HepG2 (cell line): ENCODE measurements at regions not wholly inside any gene's neighbourhood (a gene's known extent, or its start where the extent isn't known, plus 50 kb on each side); places are given as distances from the start of the nearest gene placed in this dataset.

Source experiments
- CTCF ChIP-seq: sonication (generic); formaldehyde crosslinking; IDR thresholded peaks from 2 replicates; pipeline ENCODE4 v1.5.0; 2020; ENCODE audit warnings: mild to moderate bottlenecking, missing genetic modification reagents, moderate library complexity
- DBP ChIP-seq: sonication (generic); formaldehyde crosslinking; IDR thresholded peaks from 2 replicates; pipeline ENCODE4 v1.4.0; 2020; ENCODE audit warnings: missing genetic modification reagents; ENCODE audit errors: not compliant biosample characterization
- PBX2 ChIP-seq: IDR thresholded peaks from 2 replicates; pipeline ENCODE4 v1.6.1; 2016; ENCODE audit warnings: control low read depth
- RBM39 ChIP-seq: fragments of 200-400 bp; formaldehyde crosslinking; IDR thresholded peaks from one replicate; pipeline ENCODE4 v1.6.1; 2018; ENCODE audit warnings: antibody characterized with exemption, mild to moderate bottlenecking, low read depth, low read length; ENCODE audit not compliant: poor library complexity, severe bottlenecking
- TBP ChIP-seq: sonication (generic); formaldehyde crosslinking; IDR thresholded peaks from 2 replicates; pipeline ENCODE4 v1.5.0; 2020; ENCODE audit warnings: missing genetic modification reagents
- ZFX ChIP-seq: sonication (generic); formaldehyde crosslinking; IDR thresholded peaks from 2 replicates; pipeline ENCODE4 v1.4.0; 2020; ENCODE audit warnings: mild to moderate bottlenecking, low read depth, missing genetic modification reagents, moderate library complexity

GRCh38 chr20:16124491-16124890, 448.8 kb downstream of the KIF16B start:
- no peak for TF ChIP-seq PBX2 (CRISPR knock-in tag)
- TF ChIP-seq DBP (CRISPR knock-in tag), result no peak
- TF ChIP-seq ZFX (CRISPR knock-in tag), result no peak
- no peak for TF ChIP-seq RBM39
- TF ChIP-seq TBP (CRISPR knock-in tag), result no peak
- TF ChIP-seq CTCF (CRISPR knock-in tag), result no peak
